WTC11 (cell line): ENCODE measurements at regions not wholly inside any gene's neighbourhood (a gene's known extent, or its start where the extent isn't known, plus 50 kb on each side); places are given as distances from the start of the nearest gene placed in this dataset.

Experiments
- ATF2 ChIP-seq: sonication (generic); formaldehyde crosslinking; IDR thresholded peaks from 2 replicates; pipeline ENCODE4 v1.8.1; 2022; ENCODE audit warnings: low read depth, missing genetic modification reagents, borderline replicate concordance
- CTCF ChIP-seq: fragments of 200-600 bp; IDR thresholded peaks from 2 replicates; pipeline ENCODE4 v1.8.0; 2022; ENCODE audit warnings: antibody characterized with exemption
- NR2C2 ChIP-seq: sonication (generic); formaldehyde crosslinking; IDR thresholded peaks from 2 replicates; pipeline ENCODE4 v1.8.0; 2022; ENCODE audit warnings: mild to moderate bottlenecking, missing genetic modification reagents
- TCF7 ChIP-seq: sonication (generic); formaldehyde crosslinking; IDR thresholded peaks from 2 replicates; pipeline ENCODE4 v1.8.0; 2022; ENCODE audit warnings: mild to moderate bottlenecking, low read depth, missing genetic modification reagents, moderate library complexity
- USF2 ChIP-seq: sonication (generic); formaldehyde crosslinking; IDR thresholded peaks from 2 replicates; pipeline ENCODE4 v1.8.1; 2023; ENCODE audit warnings: mild to moderate bottlenecking, missing genetic modification reagents, moderate library complexity
- ZNF121 ChIP-seq: sonication (generic); formaldehyde crosslinking; IDR thresholded peaks from 2 replicates; pipeline ENCODE4 v1.8.0; 2023; ENCODE audit warnings: missing genetic modification reagents
- ZNF512 ChIP-seq: sonication (generic); formaldehyde crosslinking; IDR thresholded peaks from 2 replicates; pipeline ENCODE4 v1.8.1; 2022; ENCODE audit warnings: missing genetic modification reagents, borderline replicate concordance

GRCh38 chr6:8187209-8187608, 84.9 kb upstream of the EEF1E1 start:
- TF ChIP-seq CTCF = no peak
- no peak for TF ChIP-seq ZNF121 (CRISPR knock-in tag)
- TF ChIP-seq ATF2 (CRISPR knock-in tag) = no peak
- no peak for TF ChIP-seq USF2 (CRISPR knock-in tag)
- TF ChIP-seq NR2C2 (CRISPR knock-in tag) = no peak
- TF ChIP-seq TCF7 (CRISPR knock-in tag) = no peak
- no peak for TF ChIP-seq ZNF512 (CRISPR knock-in tag)
